T-helper 9 cell (primary cell): ENCODE measurements at regions not wholly inside any gene's neighbourhood (a gene's known extent, or its start where the extent isn't known, plus 50 kb on each side); places are given as distances from the start of the nearest gene placed in this dataset.
"Not testable (repeated sequence)": the region's sequence is repeated elsewhere in the genome, so short reads cannot be mapped to it uniquely, and the experiment has no call there.

Source experiments
- DNase-seq: peaks from one replicate; pipeline ENCODE4 v3.0.0-alpha.2; 2020

DNA sequence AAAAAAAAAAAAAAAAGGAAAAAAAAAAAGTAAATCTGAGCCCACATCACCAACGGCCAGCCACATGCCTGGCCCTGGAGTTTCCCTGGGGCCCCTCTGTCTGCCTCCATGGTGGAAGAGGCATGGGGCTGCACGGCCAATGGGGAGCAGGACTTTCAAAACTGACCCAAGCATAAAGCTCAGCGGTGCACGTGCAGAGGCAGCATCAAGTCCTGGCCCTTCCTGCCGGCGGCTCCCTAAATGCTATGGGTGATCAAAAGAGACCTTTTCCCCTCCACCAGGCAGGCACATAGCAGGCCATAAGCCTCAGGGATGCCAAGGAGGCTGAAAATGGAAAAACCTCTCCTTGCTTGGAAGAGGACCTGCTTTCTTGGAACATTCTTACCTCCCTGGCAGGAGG lies 94.3 kb downstream of the OAT start:
- no peak for DNase-seq

DNA sequence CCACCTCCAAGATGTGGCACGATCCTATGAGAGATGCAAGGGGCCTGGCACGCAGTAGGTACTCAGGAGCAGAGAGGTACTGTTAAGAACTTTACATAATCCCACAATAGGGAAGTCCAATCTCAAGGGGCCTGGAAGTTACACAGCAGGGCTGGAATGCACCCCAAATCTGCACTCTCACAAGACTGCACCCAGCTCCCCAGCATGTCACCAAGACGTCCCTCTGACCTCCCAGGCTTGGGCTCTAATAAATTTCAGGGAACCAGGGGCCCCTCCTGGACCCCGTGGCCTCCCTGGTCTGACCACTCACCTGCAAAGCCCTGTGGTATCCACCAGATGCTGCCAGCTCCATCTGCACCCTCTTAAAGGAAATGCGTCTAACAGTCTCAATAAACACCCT lies 94.9 kb downstream of the OAT start:
- no peak for DNase-seq

DNA sequence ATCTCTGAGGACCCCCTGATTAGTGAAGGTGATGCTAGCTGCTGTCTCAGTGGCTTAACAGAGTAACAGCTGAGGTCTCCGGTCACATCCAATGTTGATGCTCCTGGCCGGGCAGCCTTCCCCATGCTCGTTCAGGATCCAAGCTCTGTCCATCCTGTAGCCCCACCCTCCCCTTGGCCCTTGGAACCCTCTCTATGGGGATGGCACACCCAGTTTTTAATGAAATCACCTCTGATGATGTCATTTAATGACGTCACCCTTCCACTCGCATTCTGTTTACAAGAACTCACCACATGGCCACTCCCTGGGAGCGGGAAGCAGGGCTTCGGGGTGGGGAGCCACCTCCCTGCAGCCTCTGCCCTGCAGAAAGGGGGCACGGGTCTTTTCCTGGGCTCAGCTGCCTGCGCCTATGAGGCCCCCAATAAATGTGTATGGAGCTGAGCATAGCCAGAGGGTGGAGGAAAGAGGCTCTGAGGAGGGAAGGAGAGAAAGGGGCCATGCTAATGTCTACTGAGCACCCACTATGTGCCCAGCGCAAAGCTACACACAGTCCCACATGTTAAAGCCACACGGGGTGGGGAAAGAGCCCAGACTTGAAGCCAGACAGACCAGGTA lies 95.5 kb downstream of the OAT start:
- no peak for DNase-seq

DNA sequence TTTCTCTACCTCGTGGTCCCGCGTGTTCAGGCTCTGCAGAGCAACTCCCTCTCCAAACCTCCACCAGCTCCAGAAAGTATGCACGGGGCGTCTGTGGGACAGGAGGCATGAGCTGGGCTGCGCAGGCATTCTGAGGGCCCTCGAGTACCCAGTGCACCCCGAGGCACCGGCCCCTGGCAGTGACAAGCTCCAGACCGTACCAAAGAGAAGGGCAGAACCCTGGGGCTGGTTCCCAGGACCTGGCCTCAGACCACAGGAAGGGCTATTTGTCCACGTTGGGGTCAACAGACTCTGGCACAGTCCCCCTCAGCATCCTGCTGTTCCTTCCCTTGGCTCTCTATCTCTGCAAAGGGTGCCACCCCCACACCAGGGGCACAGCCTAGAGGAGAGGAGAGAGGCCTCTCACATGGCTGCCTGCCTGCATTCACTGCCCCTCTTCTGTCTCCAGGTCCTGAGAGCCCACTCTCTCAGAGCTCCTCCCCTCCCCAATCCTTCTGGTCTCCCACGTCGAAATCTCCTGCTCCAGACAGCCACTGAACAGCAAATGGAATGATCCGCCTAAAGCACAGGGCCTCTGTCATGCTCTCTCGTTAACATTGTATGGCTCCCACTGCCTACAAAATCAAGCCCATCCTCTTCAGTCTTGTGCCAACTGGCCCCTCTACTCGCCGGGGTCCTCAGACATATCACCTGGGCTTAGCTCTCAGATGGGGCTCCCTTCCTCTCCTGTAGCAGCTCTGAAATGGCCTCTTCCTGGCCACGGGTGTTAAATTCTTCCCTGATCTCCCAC lies 96.3 kb downstream of the OAT start:
- no peak for DNase-seq

DNA sequence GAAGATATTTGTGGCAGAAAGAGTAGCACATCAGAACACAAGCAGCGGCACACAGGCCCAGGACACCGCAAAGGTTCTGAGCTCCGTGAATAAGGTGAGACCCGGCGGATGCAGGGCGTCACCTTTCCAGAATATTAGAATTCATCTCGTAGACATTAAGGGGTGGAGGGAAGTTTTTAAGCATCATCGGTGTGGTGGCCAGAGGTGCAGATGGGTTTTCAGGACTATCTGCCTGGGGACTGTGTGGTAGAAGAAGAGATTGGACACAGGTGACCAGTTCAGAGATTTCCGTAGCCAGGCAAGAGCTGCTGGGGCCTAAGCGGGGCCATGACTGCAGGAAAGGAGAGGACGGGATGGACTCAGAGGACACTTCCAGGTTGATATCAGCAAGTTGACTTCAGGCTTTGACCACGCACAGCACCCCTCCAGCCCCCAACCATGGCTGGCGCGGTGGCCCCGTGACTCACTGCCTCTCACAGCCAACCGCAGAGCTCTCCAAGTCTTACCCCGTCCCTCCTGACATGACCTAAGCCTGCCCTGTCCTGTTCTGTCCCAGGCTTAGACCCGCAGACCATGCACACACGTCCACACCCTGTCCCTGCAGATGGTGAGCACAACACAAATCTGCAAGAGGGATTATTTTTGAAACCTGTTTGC lies 97.2 kb downstream of the OAT start:
- DNase-seq, result no peak

DNA sequence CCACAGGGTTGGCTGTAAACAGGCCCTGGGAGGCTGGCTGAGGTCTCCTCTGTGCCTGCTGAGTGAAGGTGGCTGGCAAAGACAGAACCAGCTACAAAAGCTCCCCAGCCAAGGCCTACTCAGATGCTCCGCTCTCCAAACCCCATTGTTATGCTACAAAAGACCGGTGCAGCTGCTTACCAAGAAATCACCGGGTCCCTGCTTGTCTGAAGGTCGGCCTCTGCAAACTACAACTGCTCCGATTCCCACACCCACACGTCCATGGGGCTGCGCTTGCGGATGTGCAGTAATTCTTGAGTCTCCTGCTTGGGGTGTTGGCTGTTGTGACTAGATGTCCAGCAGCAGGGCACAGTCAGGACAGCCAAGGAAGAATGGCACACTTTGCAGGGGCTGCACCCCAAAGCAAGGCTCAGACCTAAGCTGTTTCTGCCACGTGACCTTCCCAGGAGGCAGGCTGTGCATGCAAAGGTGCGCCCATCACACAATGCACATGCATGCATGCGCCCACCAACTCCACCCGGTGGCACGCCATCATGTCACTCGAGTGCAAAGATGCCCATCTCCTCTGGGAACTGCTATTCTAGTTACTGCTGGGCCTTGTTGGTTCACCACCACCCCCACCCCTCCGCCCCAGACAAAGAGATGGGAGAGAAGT lies 97.8 kb downstream of the OAT start:
- DNase-seq, result no peak

DNA sequence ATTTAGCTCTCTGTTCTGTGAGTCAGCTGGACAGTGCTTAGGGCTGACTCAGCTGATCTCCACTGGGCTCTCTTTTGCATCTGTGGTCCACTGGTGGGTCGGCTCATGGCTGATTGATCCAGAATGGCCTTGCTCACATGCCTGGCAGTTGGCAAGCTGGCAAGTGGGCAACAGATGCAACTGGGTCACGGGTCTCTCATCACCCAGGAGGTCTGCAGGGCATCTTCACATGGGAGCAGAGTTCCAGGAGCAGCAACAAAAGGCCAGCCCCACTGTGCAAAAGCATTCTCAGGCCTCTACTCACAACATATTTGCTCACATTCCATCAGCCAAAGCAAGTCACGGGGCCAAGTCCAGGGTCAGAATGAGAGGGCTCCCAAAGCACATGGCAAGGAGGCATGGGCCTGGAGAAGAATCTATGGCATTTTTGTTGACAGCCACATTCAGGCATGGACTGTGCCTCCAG lies 98.8 kb downstream of the OAT start:
- DNase-seq, result no peak

DNA sequence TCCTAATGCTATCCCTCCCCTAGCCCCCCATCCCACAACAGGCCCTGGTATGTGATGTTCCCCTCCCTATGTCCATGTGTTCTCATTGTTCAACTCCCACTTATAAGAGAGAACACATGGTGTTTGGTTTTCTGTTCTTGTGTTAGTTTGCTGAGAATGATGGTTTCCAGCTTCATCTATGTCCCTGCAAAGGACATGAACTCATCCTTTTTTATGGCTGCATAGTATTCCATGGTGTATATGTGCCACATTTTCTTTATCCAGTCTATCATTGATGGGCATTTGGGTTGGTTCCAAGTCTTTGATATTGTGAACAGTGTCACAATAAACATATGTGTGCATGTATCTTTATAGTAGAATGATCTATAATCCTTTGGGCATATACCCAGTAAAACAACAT lies 99.2 kb downstream of the OAT start:
- DNase-seq, result not testable (repeated sequence)

DNA sequence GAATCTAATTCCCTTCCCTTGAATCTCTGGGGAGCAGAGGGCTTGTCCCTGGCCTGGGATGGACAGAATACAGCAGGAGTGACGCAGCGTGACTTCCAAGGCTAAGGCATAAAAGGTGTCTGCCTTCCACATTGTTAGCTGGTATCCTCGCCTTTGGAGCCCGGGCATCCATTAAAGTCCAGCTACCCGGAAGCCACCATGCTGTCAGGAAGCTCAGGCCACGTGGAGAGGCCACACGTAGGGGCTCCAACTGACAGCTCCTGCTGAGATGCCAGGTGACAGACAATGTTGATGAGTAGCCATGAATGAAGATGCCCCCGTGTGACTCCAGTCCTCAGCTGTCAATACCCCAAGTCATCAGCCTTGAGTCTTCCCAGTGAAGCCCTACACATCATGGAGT lies 99.9 kb downstream of the OAT start:
- DNase-seq, result no peak

DNA sequence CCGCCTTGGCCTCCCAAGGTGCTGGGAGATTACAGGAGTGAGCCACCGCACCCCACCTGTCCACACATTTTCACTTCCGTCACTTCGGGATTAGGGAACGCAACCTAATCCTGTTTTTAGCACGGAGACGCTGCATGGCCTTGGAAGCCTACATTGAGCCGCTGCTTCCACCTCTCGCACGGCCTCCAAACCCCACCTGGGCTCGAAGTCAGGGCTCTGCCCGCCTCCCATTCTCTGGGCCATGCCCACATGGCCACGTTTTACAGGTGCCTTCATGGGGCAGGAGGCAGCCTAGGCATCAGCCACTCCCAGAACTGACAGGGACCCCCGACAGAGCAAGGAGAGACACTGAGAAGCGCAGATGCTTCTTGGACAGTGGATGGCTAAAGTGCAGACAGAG lies 100.6 kb downstream of the OAT start:
- DNase-seq, result no peak

DNA sequence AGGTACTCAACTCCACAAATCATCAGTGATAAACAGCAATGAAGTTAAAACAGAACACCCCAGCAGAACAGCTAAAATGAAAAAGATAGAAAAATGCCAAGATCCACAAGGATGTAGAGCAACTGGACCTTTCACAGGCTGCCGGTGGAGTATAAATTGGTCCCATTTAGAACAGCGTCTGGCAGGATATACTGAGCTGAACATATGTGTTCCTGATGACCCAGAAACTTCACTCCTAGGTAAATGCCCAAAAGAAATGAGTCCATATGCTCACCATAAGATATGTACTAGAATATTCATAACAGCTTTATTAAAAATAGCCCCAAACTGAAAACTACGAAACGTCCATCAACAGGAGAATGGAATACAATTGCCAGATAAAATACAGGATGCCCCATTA lies 102.4 kb downstream of the OAT start:
- DNase-seq, result no peak

DNA sequence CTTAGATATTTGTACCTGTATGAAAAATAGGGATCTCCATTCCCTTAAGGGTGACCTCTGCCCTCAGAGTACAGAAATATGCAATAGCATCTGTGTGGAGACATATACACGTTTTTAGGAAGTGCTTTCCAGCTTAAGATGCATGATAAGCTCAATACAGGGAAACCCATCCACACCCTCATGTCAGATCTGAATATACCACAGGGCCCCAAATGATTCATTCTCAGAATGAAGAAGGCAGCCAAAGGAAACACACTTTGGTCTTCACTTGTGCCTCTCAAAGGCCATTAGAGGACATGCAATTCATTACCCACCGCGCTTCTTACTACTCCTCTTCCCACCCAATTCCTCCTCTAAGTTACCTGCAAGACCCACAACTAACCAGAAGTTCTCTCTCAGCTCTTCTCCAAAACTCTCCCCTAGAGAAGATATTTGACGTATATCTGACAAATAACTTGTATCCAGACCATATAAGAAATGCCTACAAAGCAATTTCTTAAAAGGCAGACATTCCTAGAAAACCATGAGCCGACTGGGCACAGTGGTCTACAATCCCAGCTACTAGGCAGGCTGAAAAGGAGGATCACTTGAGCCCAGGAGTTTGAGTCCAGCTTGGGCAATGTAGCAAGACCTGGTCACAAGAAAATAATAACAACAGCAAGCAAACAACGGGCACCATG lies 103.0 kb downstream of the OAT start:
- no peak for DNase-seq

DNA sequence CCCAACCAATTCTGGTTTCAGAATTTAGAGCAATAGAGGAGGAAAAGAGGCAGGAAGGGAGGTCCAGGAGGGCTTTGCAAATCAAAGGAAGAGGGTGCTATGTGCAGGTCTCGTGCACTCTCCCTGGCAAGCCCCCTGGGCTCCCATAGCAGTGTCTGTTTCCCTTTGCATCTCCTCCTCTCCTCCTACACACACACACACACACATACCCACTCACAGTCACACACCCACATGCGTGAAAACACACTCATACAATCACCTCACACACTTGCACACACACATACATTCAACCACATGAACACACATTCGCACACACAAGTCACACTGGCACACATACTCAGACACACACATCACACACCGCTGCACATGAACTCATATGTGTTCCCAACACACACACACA lies 105.3 kb downstream of the OAT start:
- DNase-seq, result no peak

DNA sequence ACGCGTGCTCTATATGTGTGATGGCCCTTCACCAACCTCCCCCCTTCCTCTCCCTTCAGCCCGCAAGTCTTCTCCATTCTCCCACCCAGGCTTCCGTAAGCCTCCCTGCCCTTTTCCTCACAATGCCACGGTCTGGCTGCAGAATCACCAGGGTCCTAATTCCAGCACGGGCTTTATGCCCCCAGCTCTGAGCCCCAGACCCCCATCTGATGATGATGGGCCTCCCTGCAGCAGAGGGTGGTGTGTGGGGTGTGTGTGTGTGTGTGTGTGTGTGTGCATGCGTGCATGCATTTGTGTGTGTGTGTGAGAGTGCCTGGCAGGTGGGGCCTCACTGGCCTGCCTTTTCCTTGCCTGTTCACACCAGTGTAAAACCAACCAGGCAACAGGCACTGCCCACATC lies 109.9 kb downstream of the OAT start:
- no peak for DNase-seq

DNA sequence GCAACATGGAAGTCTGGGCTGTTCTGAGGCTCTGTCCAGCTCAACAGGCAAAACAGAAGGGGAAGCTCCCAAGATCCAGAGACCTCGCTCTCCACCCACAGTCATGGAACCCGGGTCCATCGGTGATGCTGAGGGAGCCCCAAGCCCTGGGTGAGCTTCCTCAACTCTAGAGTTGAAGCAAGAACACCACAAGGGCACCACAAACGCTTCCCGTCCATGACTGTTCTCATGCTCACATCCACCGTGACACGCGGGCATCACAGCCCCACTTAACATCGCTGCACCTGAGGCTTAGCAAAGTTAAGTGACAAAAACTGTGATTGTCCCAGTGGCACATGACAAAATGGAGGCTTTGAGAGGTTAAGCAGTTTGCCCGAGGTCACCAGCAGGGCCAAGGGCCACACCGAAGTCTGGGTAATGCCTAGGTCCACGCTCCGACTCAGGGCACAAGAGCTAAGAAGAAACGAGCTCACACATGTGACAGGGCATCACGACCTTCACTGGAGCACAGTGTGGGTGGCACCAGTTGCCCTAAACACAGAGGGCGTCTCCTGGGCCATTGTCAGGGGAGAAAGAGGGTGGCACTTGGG lies 110.6 kb downstream of the OAT start:
- no peak for DNase-seq

DNA sequence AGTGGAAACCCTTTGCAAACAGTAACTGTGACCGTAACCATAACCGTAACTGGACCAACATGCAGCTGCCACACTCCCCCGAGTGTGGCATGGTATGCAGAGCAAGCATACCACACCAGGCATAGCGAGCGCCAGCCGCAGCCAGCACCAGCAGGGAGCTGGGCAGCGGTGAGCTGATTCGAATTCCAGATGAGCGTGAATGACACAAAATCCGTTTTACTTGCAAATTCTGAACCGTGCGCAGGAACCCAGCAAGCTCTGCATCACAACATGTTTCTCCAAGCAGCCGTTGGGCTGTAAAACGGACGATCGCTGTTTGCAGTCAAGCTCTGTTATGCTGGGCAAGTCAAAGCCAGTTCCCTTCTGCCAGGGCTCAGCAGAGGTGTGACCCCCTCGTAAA lies 111.1 kb downstream of the OAT start:
- no peak for DNase-seq

DNA sequence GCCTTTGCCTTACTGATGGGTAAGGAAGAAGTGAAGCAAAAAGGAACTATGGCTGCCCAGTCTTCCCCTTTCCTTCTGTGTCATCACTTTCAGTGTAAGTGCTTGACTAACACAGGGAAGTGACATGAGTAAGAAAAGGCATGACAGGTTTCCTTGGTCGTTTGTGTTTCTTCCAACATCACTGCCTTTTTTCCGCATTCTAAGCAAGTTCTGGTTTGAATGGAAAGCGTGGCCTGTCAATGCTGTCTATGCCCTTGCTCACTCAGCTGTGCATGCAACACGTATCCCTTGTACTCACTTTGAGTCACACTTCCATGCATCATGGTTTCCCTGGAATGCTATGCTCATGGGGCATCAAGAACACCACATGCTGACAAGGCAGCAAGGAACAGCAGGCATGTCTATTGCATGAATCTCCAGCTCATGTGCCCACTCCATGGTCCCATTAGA lies 111.8 kb downstream of the OAT start:
- no peak for DNase-seq

DNA sequence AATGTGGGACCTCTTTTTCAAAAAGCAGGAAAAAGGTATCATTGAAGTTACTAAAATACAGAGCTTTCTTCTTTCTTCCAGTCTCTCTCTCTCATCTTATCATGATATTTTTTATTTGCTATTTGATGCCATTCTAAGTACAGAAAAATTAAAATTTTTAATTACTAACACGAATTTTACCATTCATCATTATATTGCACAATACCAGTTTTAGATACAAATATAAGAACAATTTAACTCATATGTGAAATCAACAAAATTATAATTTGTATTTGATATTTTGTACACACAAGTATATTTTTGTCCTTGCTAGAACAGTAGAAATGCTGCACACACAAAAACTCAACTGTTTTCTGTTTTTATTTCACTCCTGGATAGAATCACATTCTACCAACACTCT lies 112.2 kb downstream of the OAT start:
- no peak for DNase-seq

DNA sequence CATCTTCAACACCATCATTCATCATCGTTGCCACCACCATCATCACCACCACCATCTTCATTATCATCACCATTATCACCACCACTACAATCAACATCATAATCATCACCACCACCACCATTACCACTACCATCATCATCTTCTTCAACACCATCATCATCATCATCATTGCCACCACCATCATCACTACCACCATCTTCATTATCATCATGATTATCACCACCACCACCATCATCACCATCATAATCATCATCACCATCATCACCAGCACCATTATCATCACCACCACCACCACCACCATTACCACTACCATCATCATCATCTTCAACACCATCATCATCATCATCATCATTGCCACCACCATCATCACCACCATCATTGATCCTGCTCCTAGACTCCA lies 112.7 kb downstream of the OAT start:
- no peak for DNase-seq

DNA sequence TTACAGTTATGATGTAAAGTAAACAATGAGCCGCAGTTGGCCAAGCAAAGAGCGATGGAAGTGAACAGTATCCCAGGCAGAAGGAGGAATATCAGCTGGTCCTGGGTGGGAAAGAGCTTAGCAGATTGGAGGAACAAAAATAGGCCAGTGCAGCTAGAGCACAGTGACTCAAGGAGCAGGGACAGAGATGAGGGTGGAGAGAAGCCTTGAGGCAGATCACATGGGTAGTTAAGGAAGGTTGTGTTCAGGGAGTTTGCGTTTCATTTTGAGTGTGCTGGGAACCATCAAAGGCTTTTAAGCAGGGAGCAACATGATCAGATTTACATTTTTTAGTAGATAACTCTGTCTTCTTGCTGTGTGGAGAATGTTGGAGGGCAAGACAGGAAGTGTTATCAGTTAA lies 113.6 kb downstream of the OAT start:
- DNase-seq, result no peak

DNA sequence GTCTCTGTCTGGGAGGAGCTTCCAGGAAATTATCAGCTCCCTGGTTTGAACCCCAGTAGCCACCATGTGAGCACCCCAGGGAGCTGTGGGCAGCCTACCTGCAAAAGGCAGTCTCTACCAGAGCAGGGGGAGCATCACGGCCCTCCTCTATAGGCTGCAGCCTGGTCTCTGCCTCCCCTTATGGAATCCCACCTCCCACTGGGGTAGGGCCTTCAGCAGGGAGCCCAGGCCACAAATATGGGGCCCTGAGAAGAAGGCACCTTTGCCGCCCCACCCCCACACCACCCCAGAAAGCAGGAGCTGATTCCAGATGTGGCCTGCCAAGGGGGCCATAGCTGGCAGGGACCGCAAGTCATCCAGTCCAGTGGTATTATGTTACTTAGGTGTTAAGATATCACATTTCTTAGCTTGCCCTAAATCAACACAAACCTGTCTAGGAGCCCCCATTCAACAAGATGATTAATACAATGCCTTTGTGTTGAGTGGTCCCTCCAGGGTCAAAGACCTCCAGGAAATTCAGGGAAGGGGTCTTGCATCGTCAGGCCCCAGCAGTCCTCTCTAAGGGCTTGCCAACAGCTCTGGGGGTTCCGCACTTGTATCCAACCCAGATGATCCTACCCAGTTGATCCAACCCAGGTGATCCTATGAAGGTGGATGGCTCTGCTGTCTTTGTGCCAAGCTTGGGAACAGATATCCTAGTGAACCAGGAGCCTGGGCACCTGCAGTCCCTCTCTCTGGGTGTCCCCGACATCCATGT lies 114.9 kb downstream of the OAT start:
- no peak for DNase-seq
